ENCODE measurements at regions not wholly inside any gene's neighbourhood (a gene's known extent, or its start where the extent isn't known, plus 50 kb on each side); places are given as distances from the start of the nearest gene placed in this dataset.

- H3K27ac Mint-ChIP-seq = peak overlapping the region; percentile 54 to 78
- H3K4me1 Mint-ChIP-seq = no peaks in the 10 kb centered on the region
- no peak overlapping the region for H3K4me3 Mint-ChIP-seq
- ATAC-seq = no peak
- DNase-seq = no peak
- no peaks in the 10 kb centered on the region for H3K9me3 Mint-ChIP-seq
- peaks cover 26% of the 10 kb centered on the region for H3K27me3 Mint-ChIP-seq
Observed at GRCh38 chr20:48212806-48213509, 427.7 kb upstream of the SULF2 start.

- H3K4me1 Mint-ChIP-seq = no peaks in the 10 kb centered on the region
- ATAC-seq = no peak
- peaks cover 26% of the 10 kb centered on the region for H3K27me3 Mint-ChIP-seq
- no peaks in the 10 kb centered on the region for H3K9me3 Mint-ChIP-seq
- DNase-seq = no peak
- no peak overlapping the region for H3K4me3 Mint-ChIP-seq
- H3K27ac Mint-ChIP-seq = peak overlapping the region in 1 of 2 donors; percentile 29
Observed at GRCh38 chr20:48211847-48212246, 426.6 kb upstream of the SULF2 start.

- Mint-ChIP-seq H3K9me3 (no peaks in the 10 kb centered on the region), H3K27me3 (peaks cover 26% of the 10 kb centered on the region), H3K27ac (peak overlapping the region in 1 of 2 donors; percentile 64), H3K4me1 (no peaks in the 10 kb centered on the region), H3K4me3 (no peak overlapping the region)
- DNase-seq (no peak), ATAC-seq (no peak)
Observed at GRCh38 chr20:48211238-48211637, 426.0 kb upstream of the SULF2 start.

GRCh38 chr20:48210111-48211027, 425.1 kb upstream of the SULF2 start:
- no peaks in the 10 kb centered on the region for H3K4me1 Mint-ChIP-seq
- ATAC-seq = no peak

GRCh38 chr20:48209102-48209501, 423.8 kb upstream of the SULF2 start:
- H3K4me3 Mint-ChIP-seq = no peak overlapping the region
- H3K27ac Mint-ChIP-seq = no peak overlapping the region
- no peaks in the 10 kb centered on the region for H3K4me1 Mint-ChIP-seq
- DNase-seq (no peak), ATAC-seq (no peak)
- no peaks in the 10 kb centered on the region for H3K9me3 Mint-ChIP-seq
- peaks cover 10% of the 10 kb centered on the region for H3K27me3 Mint-ChIP-seq

More at GRCh38 chr20:48210111-48211027, 425.1 kb upstream of the SULF2 start:
- H3K27me3 Mint-ChIP-seq = peaks cover 21% of the 10 kb centered on the region
- H3K4me3 Mint-ChIP-seq = no peak overlapping the region
- no peak overlapping the region for H3K27ac Mint-ChIP-seq
- no peaks in the 10 kb centered on the region for H3K9me3 Mint-ChIP-seq
- DNase-seq = no peak

DNA sequence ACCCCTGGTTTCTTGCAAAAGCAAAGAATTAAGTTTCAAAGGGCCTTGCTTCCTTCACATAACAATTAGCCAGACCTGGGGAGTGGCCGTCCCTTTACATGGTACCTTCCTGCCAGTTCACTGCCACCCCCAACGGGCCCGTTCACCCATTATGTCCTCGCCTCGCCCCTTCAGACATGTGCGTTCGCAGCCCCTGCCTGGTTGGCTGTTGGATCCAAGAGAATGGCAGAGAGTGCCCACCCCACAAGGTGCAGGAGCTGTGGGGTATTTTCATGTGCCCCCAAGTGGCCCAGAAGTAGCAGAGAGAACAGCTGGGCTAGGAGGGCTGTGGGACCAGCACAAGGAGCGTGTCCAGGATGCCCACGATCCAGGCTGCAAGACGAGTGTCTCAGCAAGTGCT, 422.9 kb upstream of the SULF2 start:
- H3K4me3 Mint-ChIP-seq = no peak overlapping the region
- ATAC-seq (no peak), DNase-seq (no peak)
- no peaks in the 10 kb centered on the region for H3K9me3 Mint-ChIP-seq
- no peaks in the 10 kb centered on the region for H3K4me1 Mint-ChIP-seq
- H3K27me3 Mint-ChIP-seq = peaks cover 10% of the 10 kb centered on the region
- no peak overlapping the region for H3K27ac Mint-ChIP-seq

- no peak overlapping the region for H3K27ac Mint-ChIP-seq
- ATAC-seq = no peak
- H3K9me3 Mint-ChIP-seq = no peaks in the 10 kb centered on the region
- H3K4me3 Mint-ChIP-seq = no peak overlapping the region
- H3K4me1 Mint-ChIP-seq = no peaks in the 10 kb centered on the region
- DNase-seq = no peak
- peaks cover 10% of the 10 kb centered on the region for H3K27me3 Mint-ChIP-seq
Observed at GRCh38 chr20:48207505-48207904, 422.2 kb upstream of the SULF2 start.

DNA sequence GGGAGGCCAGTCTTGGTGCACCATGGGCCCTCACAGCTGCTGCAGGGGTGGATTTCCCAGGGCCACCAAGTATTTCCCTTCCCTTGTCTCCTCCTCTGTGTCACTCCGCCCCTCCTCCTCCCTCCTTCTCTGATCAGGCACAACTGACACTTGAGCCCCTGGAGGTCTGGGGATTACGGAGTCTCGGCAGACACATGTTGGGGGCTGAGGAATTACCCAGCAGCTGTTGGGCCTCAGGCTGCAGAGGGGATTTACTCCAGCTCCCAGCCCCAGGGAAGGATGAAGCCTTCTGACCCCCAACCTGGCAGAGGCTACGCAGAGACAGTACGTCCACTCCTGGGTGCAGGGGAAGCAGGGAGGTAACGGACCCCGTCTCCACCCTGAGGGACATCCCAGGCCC, 420.5 kb upstream of the SULF2 start:
- ATAC-seq (no peak), DNase-seq (no peak)
- Mint-ChIP-seq H3K27me3 (no peaks in the 10 kb centered on the region), H3K4me3 (no peak overlapping the region), H3K4me1 (no peaks in the 10 kb centered on the region), H3K9me3 (no peaks in the 10 kb centered on the region), H3K27ac (no peak overlapping the region)

DNA sequence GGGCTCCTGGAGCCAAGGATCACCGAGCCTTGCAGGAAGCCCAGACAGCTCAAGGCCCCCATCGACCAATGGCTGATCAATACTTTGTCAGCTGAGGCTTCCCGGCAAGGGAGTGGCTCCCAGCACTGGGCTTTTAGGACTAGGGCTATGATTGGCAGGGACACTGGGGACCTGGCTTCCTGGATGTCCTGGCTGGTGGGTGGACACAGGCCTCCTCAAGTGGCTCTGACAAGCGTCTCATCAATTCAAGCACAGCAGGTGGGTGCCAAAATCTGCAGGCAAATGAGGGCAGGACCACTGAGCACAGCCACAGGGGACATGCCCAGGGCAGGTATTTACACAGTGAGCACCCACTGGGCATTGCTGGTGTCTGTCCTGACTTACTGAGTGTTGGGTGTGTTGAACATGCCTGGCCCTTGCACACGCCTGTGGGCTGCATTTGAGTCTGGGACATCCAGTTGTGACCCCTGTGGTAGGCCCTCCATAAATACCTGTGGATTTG, 420.1 kb upstream of the SULF2 start:
- H3K4me1 Mint-ChIP-seq = no peaks in the 10 kb centered on the region
- no peaks in the 10 kb centered on the region for H3K27me3 Mint-ChIP-seq
- DNase-seq (no peak), ATAC-seq (no peak)
- H3K9me3 Mint-ChIP-seq = no peaks in the 10 kb centered on the region
- H3K4me3 Mint-ChIP-seq = no peak overlapping the region
- H3K27ac Mint-ChIP-seq = no peak overlapping the region

GRCh38 chr20:48204499-48204898, 419.2 kb upstream of the SULF2 start:
- no peak overlapping the region for H3K4me3 Mint-ChIP-seq
- H3K27me3 Mint-ChIP-seq = no peaks in the 10 kb centered on the region
- no peak for DNase-seq
- ATAC-seq = peak; percentile 18
- peak overlapping the region in 1 of 2 donors; percentile 32 for H3K27ac Mint-ChIP-seq
- no peaks in the 10 kb centered on the region for H3K9me3 Mint-ChIP-seq
- H3K4me1 Mint-ChIP-seq = no peaks in the 10 kb centered on the region

GRCh38 chr20:48203252-48203651, 418.0 kb upstream of the SULF2 start:
- Mint-ChIP-seq H3K4me1 (no peaks in the 10 kb centered on the region), H3K27me3 (no peaks in the 10 kb centered on the region), H3K27ac (peak overlapping the region in 1 of 2 donors; percentile 3), H3K4me3 (no peak overlapping the region), H3K9me3 (no peaks in the 10 kb centered on the region)
- no peak for ATAC-seq
- no peak for DNase-seq

GRCh38 chr20:48202334-48203113, 417.2 kb upstream of the SULF2 start:
- no peaks in the 10 kb centered on the region for H3K9me3 Mint-ChIP-seq
- no peak overlapping the region for H3K4me3 Mint-ChIP-seq
- no peak for DNase-seq
- no peak for ATAC-seq
- no peak overlapping the region for H3K27ac Mint-ChIP-seq
- no peaks in the 10 kb centered on the region for H3K27me3 Mint-ChIP-seq
- no peaks in the 10 kb centered on the region for H3K4me1 Mint-ChIP-seq

DNA sequence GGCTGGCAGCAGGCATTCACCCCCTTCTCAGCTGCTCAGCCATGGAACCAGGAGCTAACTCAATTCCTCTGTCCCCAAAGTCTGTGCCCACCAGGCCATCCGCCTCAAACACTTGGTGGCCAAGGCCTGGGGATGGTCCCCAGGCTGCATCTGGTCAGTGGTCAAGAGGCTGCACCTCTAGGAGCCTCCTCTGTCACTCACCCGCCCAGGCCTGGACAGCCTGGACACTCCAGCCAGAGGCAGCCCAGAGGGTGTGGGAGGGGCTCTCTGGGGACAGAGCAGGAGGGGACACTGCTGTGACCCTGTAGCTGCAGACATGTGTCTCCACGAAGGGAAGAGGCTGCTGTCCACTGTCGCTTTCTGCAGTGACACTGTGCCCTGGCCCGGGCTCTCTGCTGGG, 416.6 kb upstream of the SULF2 start:
- DNase-seq = no peak
- H3K4me1 Mint-ChIP-seq = no peaks in the 10 kb centered on the region
- no peaks in the 10 kb centered on the region for H3K27me3 Mint-ChIP-seq
- no peak overlapping the region for H3K4me3 Mint-ChIP-seq
- no peak overlapping the region for H3K27ac Mint-ChIP-seq
- no peak for ATAC-seq
- no peaks in the 10 kb centered on the region for H3K9me3 Mint-ChIP-seq

- H3K4me1 Mint-ChIP-seq = no peaks in the 10 kb centered on the region
- no peak for ATAC-seq
- H3K27me3 Mint-ChIP-seq = no peaks in the 10 kb centered on the region
- H3K27ac Mint-ChIP-seq = peak overlapping the region in 1 of 2 donors; percentile 83
- no peak overlapping the region for H3K4me3 Mint-ChIP-seq
- no peaks in the 10 kb centered on the region for H3K9me3 Mint-ChIP-seq
- DNase-seq = no peak
Observed at GRCh38 chr20:48201188-48201587, 415.9 kb upstream of the SULF2 start.

DNA sequence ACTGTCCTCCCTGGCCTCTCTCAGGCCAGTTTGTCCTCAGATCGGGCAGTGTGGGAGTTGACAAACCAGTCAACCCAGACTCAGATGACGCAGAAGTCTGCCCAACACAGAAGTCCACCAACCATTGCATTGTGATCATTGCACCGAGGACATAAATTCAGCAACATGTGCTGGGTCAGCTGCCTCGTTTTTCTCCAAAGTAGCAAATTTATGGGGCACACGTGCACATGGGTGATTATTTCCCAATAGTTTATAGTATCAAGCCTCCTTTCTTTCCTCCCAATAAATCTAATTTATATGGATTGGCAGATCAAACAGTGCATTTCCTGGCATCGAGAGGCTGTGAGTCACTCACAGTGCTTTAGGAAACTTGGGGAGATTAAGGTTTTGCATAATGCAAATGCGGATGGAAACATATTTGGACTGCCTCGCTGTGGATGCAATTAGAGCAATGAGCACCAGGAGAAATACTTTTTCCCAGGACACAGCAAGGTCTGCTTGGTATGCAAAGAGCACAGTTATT, 413.7 kb upstream of the SULF2 start:
- Mint-ChIP-seq H3K9me3 (no peaks in the 10 kb centered on the region), H3K4me3 (no peak overlapping the region), H3K27ac (peak overlapping the region in 1 of 2 donors; percentile 23), H3K27me3 (no peaks in the 10 kb centered on the region), H3K4me1 (no peaks in the 10 kb centered on the region)
- DNase-seq (no peak), ATAC-seq (no peak)
